GM12878 (cell line): ENCODE measurements at regions not wholly inside any gene's neighbourhood (a gene's known extent, or its start where the extent isn't known, plus 50 kb on each side); places are given as distances from the start of the nearest gene placed in this dataset.

Experiments
- ATAC-seq: fragments of 200-7000 bp; cut with Tn5 transposase; 3 replicates; pipeline ENCODE4 v1.9.1; 2020; ENCODE audit warnings: mild to moderate bottlenecking, moderate library complexity
- BruUV-seq: library from RNA; stranded (reverse); fragments of 400-500 nt; replicated peaks from 2 replicates; lab custom pipeline; 2021; lab: Mats Ljungman, UMichigan
- CTCF ChIA-PET: fragments of 300-600 bp; sonication (Branson Sonifier 250); formaldehyde crosslinking; extraction: SDS; loops from one replicate; lab custom pipeline; 2021; ENCODE audit warnings: inconsistent platforms; lab: Yijun Ruan, JAX
- POLR2A ChIA-PET: fragments of 350-600 bp; formaldehyde crosslinking; extraction: SDS; loops from one replicate; lab custom pipeline; 2021; ENCODE audit warnings: inconsistent platforms; lab: Charles Lee
- RAD21 ChIA-PET: fragments of 300-600 bp; sonication (Branson Sonifier 250); formaldehyde crosslinking; loops from one replicate; lab custom pipeline; 2023; ENCODE audit warnings: antibody characterized with exemption; ENCODE audit not compliant: unreplicated experiment; lab: Charles Lee
- SMC1A ChIA-PET: fragments of 300-600 bp; sonication (Branson Sonifier 250); formaldehyde crosslinking; loops from one replicate; lab custom pipeline; 2023; ENCODE audit not compliant: unreplicated experiment, uncharacterized antibody; lab: Charles Lee
- DNase-seq: peaks from one replicate; pipeline ENCODE4 v3.0.0-alpha.2; 2011; ENCODE audit warnings: low read depth, low spot score
- FAIRE-seq: peaks from 3 replicates; lab custom pipeline; 2011; peaks lifted over from hg19 to GRCh38; lab: Jason Lieb, UNC
- H2AFZ ChIP-seq: 2 replicates; pipeline ENCODE4 v1.6.0; 2011; ENCODE audit warnings: low read depth, low read length, control low read depth; ENCODE audit not compliant: control insufficient read depth
- H3K27ac ChIP-seq: 2 replicates; pipeline ENCODE4 v1.5.1; 2011; ENCODE audit warnings: control low read depth; ENCODE audit not compliant: control insufficient read depth, insufficient read depth
- H3K27me3 ChIP-seq, 2 experiments: replicated peaks in 1 of 2; 2 replicates each; pipeline versions ENCODE4 v1.6.0 to v1.6.1; 2011; ENCODE audit warnings: low read length in 1 of 2; ENCODE audit not compliant: control insufficient read depth in 2 of 2, insufficient read depth in 2 of 2
- H3K36me3 ChIP-seq, 2 experiments: 2 replicates each; pipeline ENCODE4 v1.5.1; 2011; ENCODE audit warnings: low read length in 1 of 2; ENCODE audit not compliant: control insufficient read depth in 2 of 2, insufficient read depth in 2 of 2
- H3K4me1 ChIP-seq: 2 replicates; pipeline ENCODE4 v1.6.1; 2011; ENCODE audit warnings: mild to moderate bottlenecking, low read length, moderate library complexity, mixed read lengths; ENCODE audit not compliant: control insufficient read depth, insufficient read depth
- H3K4me2 ChIP-seq: 2 replicates; pipeline ENCODE4 v1.6.0; 2011; ENCODE audit warnings: control low read depth; ENCODE audit not compliant: control insufficient read depth, insufficient read depth
- H3K4me3 ChIP-seq: fragments of 200-600 bp; sonication (generic); 2 replicates; pipeline ENCODE4 v1.5.1; 2016
- H3K79me2 ChIP-seq: 2 replicates; pipeline ENCODE4 v1.6.0; 2011; ENCODE audit warnings: low read length; ENCODE audit not compliant: control insufficient read depth, insufficient read depth
- H3K9ac ChIP-seq: 2 replicates; pipeline ENCODE4 v1.8.0; 2011; ENCODE audit warnings: low read length, control low read depth, mixed read lengths; ENCODE audit not compliant: control insufficient read depth, insufficient read depth
- H3K9me3 ChIP-seq: replicated peaks from 3 replicates; pipeline ENCODE4 v1.5.1; 2011; ENCODE audit warnings: mild to moderate bottlenecking, low read length; ENCODE audit not compliant: control insufficient read depth, insufficient read depth
- H4K20me1 ChIP-seq: 2 replicates; pipeline ENCODE4 v1.6.0; 2011; ENCODE audit not compliant: control insufficient read depth, insufficient read depth
- BCLAF1 ChIP-seq: fragments of 450-650 bp; IDR thresholded peaks from 2 replicates; pipeline ENCODE4 v1.6.1; 2017; ENCODE audit warnings: antibody characterized with exemption, mild to moderate bottlenecking, moderate library complexity
- CEBPB ChIP-seq, 2 experiments: fragments of 150-350 bp in 1 of 2; IDR thresholded peaks; 2 replicates each; pipeline ENCODE4 v1.6.1; 2012 to 2014; ENCODE audit warnings: low read depth in 2 of 2, low read length in 2 of 2, borderline replicate concordance in 1 of 2, inconsistent platforms in 1 of 2
- NR2C1 ChIP-seq: fragments of 450-650 bp; IDR thresholded peaks from 2 replicates; pipeline ENCODE4 v1.6.1; 2017; ENCODE audit warnings: antibody characterized with exemption, mild to moderate bottlenecking, moderate library complexity
- NR2C2 ChIP-seq: IDR thresholded peaks from 2 replicates; pipeline ENCODE4 v1.6.1; 2011; ENCODE audit warnings: borderline replicate concordance, low read depth; ENCODE audit not compliant: control insufficient read depth, insufficient read length
- TCF3 ChIP-seq: IDR thresholded peaks from 2 replicates; pipeline ENCODE4 v1.6.1; 2012; ENCODE audit warnings: low read depth, mild to moderate bottlenecking, low read length, borderline replicate concordance; ENCODE audit not compliant: insufficient read depth
- USF2 ChIP-seq: IDR thresholded peaks from 2 replicates; pipeline ENCODE4 v1.6.1; 2011; ENCODE audit warnings: low read depth, low read length, improper control_type of control experiment, borderline replicate concordance
- ZBTB40 ChIP-seq: fragments of 450-650 bp; IDR thresholded peaks from 2 replicates; pipeline ENCODE4 v1.6.1; 2016; ENCODE audit warnings: mild to moderate bottlenecking, moderate library complexity, borderline replicate concordance
- WGBS: methylation state at CpG from one replicate; pipeline ENCODE4 v1.1.6; 2016; ENCODE audit warnings: low lambda C conversion rate; ENCODE audit not compliant: insufficient replicate concordance, insufficient coverage; ENCODE audit errors: missing lambda C conversion rate; 5-methylcytosine and 5-hydroxymethylcytosine counted together
- in situ Hi-C: fragments of 300-500 bp; cut with MboI; formaldehyde crosslinking; loops from 9 replicates; pipeline ENCODE4 v1.14.3; 2018; ENCODE audit warnings: mixed read lengths
- intact Hi-C: fragments of 100-400 bp; cut with micrococcal nuclease; formaldehyde crosslinking; loops from one replicate; pipeline ENCODE4 v1.14.2; 2022; ENCODE audit not compliant: unreplicated experiment

- H3K27me3 ChIP-seq, result no peaks in the 10 kb centered on the region
- H3K79me2 ChIP-seq, result no peaks in the 10 kb centered on the region
- ATAC-seq (no peak), FAIRE-seq (no peak)
- no peak overlapping the region for H3K9ac ChIP-seq
- H2AFZ ChIP-seq, result no peak overlapping the region
- intact Hi-C loops, result no loop called here
- POLR2A ChIA-PET, result no interaction called here
- H3K27ac ChIP-seq, result no peak overlapping the region
- in situ Hi-C loops, result no loop called here
- no peaks in the 10 kb centered on the region for H4K20me1 ChIP-seq
- SMC1A ChIA-PET, result no interaction called here
- H3K4me3 ChIP-seq, result no peak overlapping the region
- BruUV-seq, result no TSS peak
- TF ChIP-seq BCLAF1 (no peak), USF2 (no peak), NR2C1 (no peak), TCF3 (no peak), CEBPB (IDR thresholded peaks at IDR 0.05; ENCODE audit: borderline replicate concordance in 1 of 2, low read depth in 2 of 2, low read length in 2 of 2) (no peak), NR2C2 (no peak), ZBTB40 (no peak)
- TF ChIP-seq, all 136 proteins: peak for 0
- ChIA-PET RAD21 (no interaction called here), CTCF (no interaction called here)
- Histone ChIP-seq H3K4me2 (no peak overlapping the region), H3K4me1 (no peaks in the 10 kb centered on the region), H3K36me3 (no peaks in the 10 kb centered on the region), H3K9me3 (peaks cover under 1% of the 10 kb centered on the region; the same call in 1 of the 3 replicates)
- DNase-seq, result no peak
- WGBS, result 3% methylated on average over 3 of the region's 3 CpGs
Measured at GRCh38 chr3:40628984-40629383, 104.2 kb downstream of the ZNF621 start.
